GM13977 (cell line): ENCODE measurements at regions not wholly inside any gene's neighbourhood (a gene's known extent, or its start where the extent isn't known, plus 50 kb on each side); places are given as distances from the start of the nearest gene placed in this dataset.

ENCODE experiments used
- DNase-seq: peaks from one replicate; pipeline ENCODE4 v3.0.0; 2012; ENCODE audit warnings: low spot score
- CTCF ChIP-seq: IDR thresholded peaks from 2 replicates; pipeline ENCODE4 v1.5.1; 2012; ENCODE audit warnings: mild to moderate bottlenecking, control low read depth; ENCODE audit not compliant: insufficient read depth; ENCODE audit errors: extremely low read depth, missing control alignments
- in situ Hi-C: fragments of 300-500 bp; cut with MboI; formaldehyde crosslinking; loops from one replicate; pipeline ENCODE4 v1.12.0; 2022; ENCODE audit warnings: low sequenced_read_pairs, low pct_unique_long_range_greater_than_20kb, mixed read lengths, inconsistent platforms; ENCODE audit not compliant: unreplicated experiment

GRCh38 chr14:98176892-98177291 lies 1095.1 kb downstream of the BCL11B start:
- in situ Hi-C loops: no loop called here

GRCh38 chr14:98177551-98177950 lies 1094.4 kb downstream of the BCL11B start:
- TF ChIP-seq CTCF: no peak
- no peak for DNase-seq
- in situ Hi-C loops: no loop called here

More at GRCh38 chr14:98176892-98177291, 1095.1 kb downstream of the BCL11B start:
- TF ChIP-seq CTCF: no peak
- DNase-seq: no peak

- TF ChIP-seq CTCF: no peak
- no peak for DNase-seq
- in situ Hi-C loops: no loop called here
These were observed 1090.8 kb downstream of the BCL11B start for GRCh38 chr14:98181241-98181640.

- DNase-seq: no peak
- no peak for TF ChIP-seq CTCF
- in situ Hi-C loops: no loop called here
These were observed 1090.2 kb downstream of the BCL11B start for GRCh38 chr14:98181768-98182167.

GRCh38 chr14:98182393-98183055 lies 1089.5 kb downstream of the BCL11B start:
- in situ Hi-C loops: no loop called here
- no peak for DNase-seq
- no peak for TF ChIP-seq CTCF

- no peak for TF ChIP-seq CTCF
- in situ Hi-C loops: no loop called here
- DNase-seq: no peak
These were observed 1088.4 kb downstream of the BCL11B start for GRCh38 chr14:98183556-98183955.

GRCh38 chr14:98184457-98184856 lies 1087.5 kb downstream of the BCL11B start:
- no peak for DNase-seq
- in situ Hi-C loops: no loop called here
- no peak for TF ChIP-seq CTCF
